Fibroblast of skin of left biceps (primary cell): ENCODE measurements at regions not wholly inside any gene's neighbourhood (a gene's known extent, or its start where the extent isn't known, plus 50 kb on each side); places are given as distances from the start of the nearest gene placed in this dataset.
"Not testable (repeated sequence)": the region's sequence is repeated elsewhere in the genome, so short reads cannot be mapped to it uniquely, and the experiment has no call there.

Experiments
- DNase-seq, 2 experiments: peaks; one replicate each; pipeline ENCODE4 v3.0.0-alpha.2; 2013; ENCODE audit warnings: low read depth in 2 of 2

DNA sequence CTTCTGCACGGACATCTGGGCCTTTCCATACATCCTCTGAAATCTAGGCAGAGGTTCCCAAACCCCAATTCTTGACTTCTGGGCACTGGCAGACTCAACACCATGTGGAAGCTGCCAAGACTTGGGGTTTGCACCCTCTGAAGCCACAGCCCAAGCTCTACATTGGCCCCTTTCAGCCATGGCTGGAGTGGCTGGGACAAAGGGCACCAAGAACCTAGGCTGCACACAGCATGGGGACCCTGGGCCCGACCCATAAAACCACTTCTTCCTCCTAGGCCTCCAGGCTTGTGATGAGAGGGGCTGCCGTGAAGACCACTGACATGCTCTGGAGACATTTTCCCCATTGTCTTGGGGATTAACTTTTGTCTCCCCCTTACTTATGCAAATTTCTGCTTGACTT is 158.0 kb downstream of the GNAI1 start:
- DNase-seq: not testable (repeated sequence)

DNA sequence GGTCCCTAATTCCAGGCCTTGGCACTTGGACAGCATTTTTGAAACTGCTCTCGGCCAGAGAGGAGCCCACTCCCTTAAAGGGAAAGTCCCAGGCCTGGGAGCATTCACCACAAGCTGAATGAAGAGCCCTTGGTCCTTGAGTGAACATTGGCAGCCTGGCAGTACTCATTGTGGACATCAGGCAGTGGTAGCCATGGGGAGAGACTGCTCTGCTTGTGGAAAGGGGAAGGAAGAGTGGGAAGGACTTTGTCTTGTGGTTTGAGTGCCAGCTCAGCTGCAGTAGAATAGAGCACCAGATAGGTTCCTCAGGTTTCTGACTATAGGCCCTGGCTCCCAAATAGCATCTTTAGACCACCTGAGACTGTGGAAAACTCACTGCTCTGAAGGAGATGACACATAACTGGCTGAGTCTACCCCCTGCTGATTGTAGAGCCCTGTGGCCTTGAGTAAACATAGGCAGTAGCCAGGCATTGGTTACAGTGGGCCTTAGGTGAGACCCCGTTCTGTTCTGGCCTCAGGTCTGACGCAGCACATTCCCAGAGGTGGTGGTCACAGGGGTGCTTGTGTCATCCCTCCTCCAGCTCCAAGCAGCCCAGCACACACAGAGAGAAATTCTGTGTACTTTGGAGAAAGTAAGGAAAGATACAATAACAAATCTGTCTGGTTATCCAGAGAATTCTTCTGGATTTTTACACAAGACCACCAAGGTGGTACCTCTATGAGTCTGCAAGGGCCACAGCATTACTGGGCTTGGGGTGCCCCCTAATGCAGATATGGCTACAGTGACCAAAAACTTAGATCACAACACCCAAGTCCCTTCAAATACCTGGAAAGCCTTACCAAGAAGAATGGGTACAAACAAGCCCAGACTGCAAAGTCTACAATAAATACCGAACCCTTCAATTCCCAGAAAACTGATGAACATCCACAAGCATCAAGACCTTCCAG is 153.8 kb downstream of the GNAI1 start:
- DNase-seq: no peak

DNA sequence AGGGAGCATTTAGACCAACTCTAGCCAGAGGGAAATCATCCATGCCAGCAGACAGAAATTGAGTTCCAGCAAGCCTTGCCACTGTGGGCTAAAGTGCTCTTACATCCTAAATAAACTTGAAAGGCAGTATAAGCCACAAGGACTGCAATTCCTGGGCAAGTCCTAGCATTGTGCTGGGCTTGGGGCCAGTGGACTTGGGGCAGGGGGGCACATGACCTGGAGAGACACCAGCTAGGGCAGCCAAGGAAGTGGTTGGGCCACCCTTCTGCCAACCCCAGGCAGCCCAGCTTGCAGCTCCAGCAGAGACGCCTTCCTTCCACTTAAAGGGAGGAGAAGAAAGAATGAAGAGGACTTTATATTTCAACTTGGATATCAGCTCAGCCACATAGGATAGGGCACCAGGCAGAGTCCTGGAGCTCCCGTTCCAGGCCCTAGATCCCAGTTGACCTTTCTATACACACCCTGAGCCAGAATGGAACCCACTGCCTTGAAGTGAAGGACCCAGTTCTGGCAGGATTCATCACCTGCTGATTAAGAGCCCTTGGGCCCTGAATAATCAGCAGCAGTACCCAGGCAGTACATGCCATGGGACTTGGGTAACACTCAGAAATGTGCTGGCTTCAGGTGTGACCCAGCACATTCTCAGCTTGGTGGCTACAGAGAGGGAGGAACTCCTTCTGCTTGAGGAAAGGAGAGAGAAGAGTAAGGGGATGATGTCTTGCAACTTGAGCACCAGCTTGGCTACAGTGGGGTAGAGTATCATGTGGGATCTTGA is 153.0 kb downstream of the GNAI1 start:
- no peak for DNase-seq

DNA sequence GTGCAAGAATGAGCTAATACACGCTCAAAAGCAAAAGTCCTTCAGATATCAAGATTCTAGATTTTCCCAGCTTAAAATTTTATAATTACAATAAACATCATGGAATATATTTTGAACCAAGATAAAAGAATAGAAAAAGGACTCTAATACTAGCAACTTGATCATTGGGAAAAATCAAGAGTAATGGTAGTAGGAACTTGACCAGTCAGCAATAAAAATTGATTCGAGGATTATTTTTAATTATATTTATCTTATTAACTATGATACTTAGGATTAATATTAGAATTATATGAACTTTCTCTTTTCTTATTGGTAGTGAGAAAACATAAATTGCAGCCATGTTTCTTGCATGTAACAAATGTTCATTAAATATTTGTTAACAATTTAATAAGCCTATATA is 152.0 kb downstream of the GNAI1 start:
- DNase-seq: no peak

- DNase-seq: peak; percentile 60 to 62
These were observed 150.2 kb downstream of the GNAI1 start for GRCh38 chr7:80284855-80285254.

DNA sequence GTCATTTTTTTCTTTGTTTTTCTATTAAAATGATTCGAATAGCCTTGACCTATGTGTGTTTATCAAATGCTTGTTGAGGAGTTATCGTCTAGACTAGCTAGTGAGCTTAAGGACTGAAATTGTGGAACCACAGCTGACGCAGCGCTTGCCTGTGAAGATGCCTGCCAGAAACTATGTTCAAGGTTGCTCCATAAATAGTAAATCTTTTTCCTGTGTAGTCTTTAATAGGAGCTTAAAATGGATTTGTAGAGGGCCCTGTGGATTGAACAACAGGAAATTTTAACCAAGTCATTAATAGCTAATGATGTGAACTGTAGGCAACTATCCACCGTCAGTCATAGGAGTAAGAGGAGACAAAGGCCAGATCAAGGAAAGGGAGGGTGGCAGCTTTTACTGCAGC is 145.1 kb downstream of the GNAI1 start:
- DNase-seq: no peak

GRCh38 chr7:80278737-80279136 is 144.1 kb downstream of the GNAI1 start:
- DNase-seq: no peak

DNA sequence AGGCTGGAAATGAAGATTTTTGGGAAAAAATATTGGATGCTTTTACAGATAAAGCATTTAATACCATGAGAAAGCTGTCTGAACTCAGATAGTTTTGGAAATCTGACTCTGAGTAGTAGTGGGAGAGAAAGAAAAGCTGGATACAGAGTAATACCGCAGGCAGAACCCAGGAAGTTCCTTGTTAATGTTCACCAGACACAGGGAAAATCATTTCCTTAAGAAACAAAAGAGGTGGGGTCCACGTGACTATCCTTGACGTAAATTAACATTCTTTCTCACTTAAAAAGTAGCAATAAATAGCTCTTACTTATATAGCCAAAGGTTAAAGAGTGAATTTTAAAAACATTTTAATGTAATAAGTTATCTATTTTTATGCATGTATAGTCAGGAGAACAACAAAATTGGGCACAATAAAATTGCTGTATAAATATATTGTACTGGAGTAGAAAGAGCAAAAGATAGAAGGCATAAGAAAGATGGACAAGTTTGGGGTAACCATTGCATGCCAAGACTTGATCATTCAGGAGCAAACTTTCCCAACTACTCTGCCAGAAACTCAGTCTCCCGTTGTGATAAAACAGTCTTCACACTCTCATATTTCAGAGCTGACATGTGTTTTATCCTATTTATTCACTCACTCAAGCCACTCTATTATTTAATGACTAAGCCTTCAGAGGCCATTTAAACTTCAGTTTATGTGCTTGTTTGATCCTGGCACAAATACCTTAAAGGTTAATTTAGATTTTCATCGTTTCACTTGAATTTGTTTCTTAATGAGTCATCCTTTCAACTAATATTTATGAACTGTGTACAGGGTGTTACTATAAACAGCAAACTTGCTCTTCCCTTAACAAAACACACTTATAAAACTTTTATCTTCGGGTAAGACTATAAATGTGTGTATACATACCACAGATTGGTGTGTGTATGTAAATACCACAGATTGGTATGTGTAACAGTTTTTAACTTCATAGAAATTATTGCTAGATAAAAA is 143.1 kb downstream of the GNAI1 start:
- DNase-seq: no peak
